CD8-positive, alpha-beta memory T cell (primary cell): ENCODE measurements at regions not wholly inside any gene's neighbourhood (a gene's known extent, or its start where the extent isn't known, plus 50 kb on each side); places are given as distances from the start of the nearest gene placed in this dataset.
"Not testable (repeated sequence)": the region's sequence is repeated elsewhere in the genome, so short reads cannot be mapped to it uniquely, and the experiment has no call there.

Experiments
- CTCF ChIA-PET: fragments of 350-600 bp; sonication (Branson Sonifier 250); formaldehyde crosslinking; loops from one replicate; lab custom pipeline; 2021; ENCODE audit warnings: antibody characterized with exemption; lab: Charles Lee
- POLR2A ChIA-PET: fragments of 350-600 bp; sonication (Branson Sonifier 250); formaldehyde crosslinking; loops from one replicate; lab custom pipeline; 2021; ENCODE audit warnings: antibody characterized with exemption; lab: Charles Lee
- DNase-seq, 5 donors: peaks; one replicate each; pipeline versions ENCODE4 v3.0.0 to v3.0.0-alpha.2; 2020 to 2022; ENCODE audit warnings: mixed read lengths in 1 of 5
- H3K27ac ChIP-seq: one replicate; pipeline ENCODE4 v1.7.0; 2013; ENCODE audit warnings: low read depth, mild to moderate bottlenecking, low read length, moderate library complexity
- H3K27me3 ChIP-seq: 2 replicates; pipeline ENCODE4 v1.7.0; 2013; ENCODE audit warnings: low read length, mild to moderate bottlenecking; ENCODE audit not compliant: insufficient read depth, poor library complexity, severe bottlenecking
- H3K36me3 ChIP-seq: 2 replicates; pipeline ENCODE4 v1.7.0; 2013; ENCODE audit warnings: mild to moderate bottlenecking, low read length, moderate library complexity; ENCODE audit not compliant: insufficient read depth
- H3K4me1 ChIP-seq: 2 replicates; pipeline ENCODE4 v1.7.0; 2013; ENCODE audit warnings: mild to moderate bottlenecking, low read length, moderate library complexity; ENCODE audit not compliant: insufficient read depth
- H3K4me3 ChIP-seq: 2 replicates; pipeline ENCODE4 v1.7.0; 2013; ENCODE audit warnings: mild to moderate bottlenecking, low read length
- H3K9me3 ChIP-seq: 2 replicates; pipeline ENCODE4 v1.7.0; 2013; ENCODE audit warnings: mild to moderate bottlenecking, low read length
- H3K27ac Mint-ChIP-seq, 8 donors: one replicate each; pipeline ENCODE4 v1.8.0; 2020 to 2021; ENCODE audit warnings: mixed read lengths in 8 of 8, mild to moderate bottlenecking in 6 of 8, inconsistent platforms in 3 of 8, moderate library complexity in 3 of 8
- H3K27me3 Mint-ChIP-seq, 2 donors: one replicate each; pipeline ENCODE4 v1.8.0; 2020 to 2021; ENCODE audit warnings: mixed read lengths in 2 of 2, mild to moderate bottlenecking in 1 of 2, moderate library complexity in 1 of 2
- H3K36me3 Mint-ChIP-seq, 3 donors: one replicate each; pipeline ENCODE4 v1.8.0; 2020 to 2021; ENCODE audit warnings: mixed read lengths in 3 of 3, inconsistent platforms in 1 of 3, mild to moderate bottlenecking in 1 of 3
- H3K4me1 Mint-ChIP-seq, 3 donors: one replicate each; pipeline ENCODE4 v1.8.0; 2020 to 2021; ENCODE audit warnings: mixed read lengths in 3 of 3, inconsistent platforms in 1 of 3, mild to moderate bottlenecking in 1 of 3
- H3K4me3 Mint-ChIP-seq, 7 donors: one replicate each; pipeline ENCODE4 v1.8.0; 2020 to 2021; ENCODE audit warnings: mixed read lengths in 7 of 7, mild to moderate bottlenecking in 6 of 7, moderate library complexity in 4 of 7, inconsistent platforms in 2 of 7
- H3K9me3 Mint-ChIP-seq, 5 donors: one replicate each; pipeline ENCODE4 v1.8.0; 2020 to 2022; ENCODE audit warnings: mixed read lengths in 5 of 5, mild to moderate bottlenecking in 3 of 5, moderate library complexity in 2 of 5, inconsistent platforms in 1 of 5

DNA sequence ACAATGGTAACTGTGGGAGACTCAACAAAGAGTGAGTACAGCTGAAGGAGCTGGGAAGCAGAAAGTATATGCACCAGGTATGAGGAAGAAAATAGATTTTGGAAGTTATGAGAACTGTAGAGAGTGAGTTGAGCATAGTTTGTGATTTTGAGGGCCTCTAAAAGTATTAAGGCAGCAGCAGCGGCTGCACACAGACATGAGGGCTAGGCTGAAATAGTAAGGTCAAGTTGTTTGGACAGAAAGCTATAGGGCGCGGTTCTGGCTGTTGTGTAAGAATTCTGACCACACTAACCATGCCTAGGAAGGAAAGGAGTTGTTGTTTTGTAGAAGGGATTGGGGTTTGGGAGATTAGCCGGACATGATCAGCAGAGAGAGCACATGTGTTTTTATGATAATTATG is 154.1 kb upstream of the SNX2 start:
- DNase-seq, CTCF ChIA-PET, H3K36me3 ChIP-seq, H3K9me3 Mint-ChIP-seq, H3K27me3 ChIP-seq, POLR2A ChIA-PET, H3K27ac Mint-ChIP-seq, H3K36me3 Mint-ChIP-seq, H3K4me1 ChIP-seq, H3K27ac ChIP-seq, H3K27me3 Mint-ChIP-seq, H3K4me3 ChIP-seq, H3K4me3 Mint-ChIP-seq, H3K4me1 Mint-ChIP-seq, H3K9me3 ChIP-seq: not testable (repeated sequence)

DNA sequence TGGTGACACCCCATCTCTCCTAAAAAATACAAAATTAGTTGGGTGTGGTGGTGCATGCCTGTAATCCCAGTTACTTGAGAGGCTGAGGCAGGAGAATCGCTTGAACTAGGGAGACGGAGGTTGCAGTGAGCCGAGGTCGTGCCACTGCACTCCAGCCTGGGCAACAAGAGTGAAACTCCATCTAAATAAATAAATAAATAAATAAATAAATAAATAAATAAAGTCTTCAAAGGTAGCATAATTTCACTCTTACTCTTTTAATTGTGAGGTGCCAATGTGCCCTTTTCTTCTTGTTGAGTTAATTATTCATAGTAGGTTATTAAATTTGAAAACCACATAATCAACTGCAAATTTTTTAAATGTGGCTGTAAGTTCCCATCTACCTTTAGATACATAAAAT is 146.2 kb upstream of the SNX2 start:
- H3K9me3 Mint-ChIP-seq, H3K27me3 ChIP-seq, H3K36me3 ChIP-seq, H3K4me3 Mint-ChIP-seq, H3K27me3 Mint-ChIP-seq, H3K27ac Mint-ChIP-seq, H3K27ac ChIP-seq, H3K36me3 Mint-ChIP-seq, H3K9me3 ChIP-seq, DNase-seq, H3K4me1 ChIP-seq, POLR2A ChIA-PET, CTCF ChIA-PET, H3K4me3 ChIP-seq, H3K4me1 Mint-ChIP-seq: not testable (repeated sequence)

DNA sequence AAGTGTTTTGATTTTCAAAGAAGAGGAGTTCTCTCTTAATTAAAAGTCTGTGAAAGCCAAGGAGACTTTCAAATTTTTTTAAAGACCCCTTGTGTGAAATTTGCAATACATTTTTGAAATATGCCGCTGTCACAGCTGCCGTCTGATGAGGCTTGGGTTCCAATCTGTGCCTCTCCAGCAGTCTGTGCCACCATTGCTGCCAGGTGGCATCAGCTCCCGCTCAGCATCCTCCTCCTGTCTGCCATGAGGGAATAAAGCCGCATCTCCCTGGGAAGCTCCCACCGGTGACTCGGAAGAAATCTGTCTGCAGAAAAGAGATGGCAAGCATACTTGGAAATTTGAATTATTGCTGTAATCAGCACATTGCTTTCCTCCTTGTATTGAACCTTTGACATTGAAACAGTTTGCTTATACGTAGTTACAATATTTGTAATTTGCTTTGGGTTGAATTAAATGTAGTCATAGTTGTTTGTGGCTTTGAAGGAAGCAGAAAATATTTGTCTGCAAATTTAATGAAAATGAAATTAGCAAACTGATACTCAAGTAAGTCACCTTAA is 145.7 kb upstream of the SNX2 start:
- H3K36me3 ChIP-seq = no peaks in the 10 kb centered on the region
- no peak overlapping the region for H3K4me3 Mint-ChIP-seq
- H3K4me1 Mint-ChIP-seq = no peaks in the 10 kb centered on the region
- H3K27me3 Mint-ChIP-seq = peaks cover 0 to 5% of the 10 kb centered on the region in 2 donors
- H3K27ac Mint-ChIP-seq = no peak overlapping the region
- no peaks in the 10 kb centered on the region for H3K27me3 ChIP-seq
- ChIA-PET POLR2A (no interaction called here), CTCF (no interaction called here)
- peaks cover 0 to 8% (median 0%) of the 10 kb centered on the region in 5 donors for H3K9me3 Mint-ChIP-seq
- H3K36me3 Mint-ChIP-seq = no peaks in the 10 kb centered on the region
- H3K9me3 ChIP-seq = no peaks in the 10 kb centered on the region
- no peak overlapping the region for H3K4me3 ChIP-seq
- no peak overlapping the region for H3K27ac ChIP-seq
- no peaks in the 10 kb centered on the region for H3K4me1 ChIP-seq
- no peak for DNase-seq

DNA sequence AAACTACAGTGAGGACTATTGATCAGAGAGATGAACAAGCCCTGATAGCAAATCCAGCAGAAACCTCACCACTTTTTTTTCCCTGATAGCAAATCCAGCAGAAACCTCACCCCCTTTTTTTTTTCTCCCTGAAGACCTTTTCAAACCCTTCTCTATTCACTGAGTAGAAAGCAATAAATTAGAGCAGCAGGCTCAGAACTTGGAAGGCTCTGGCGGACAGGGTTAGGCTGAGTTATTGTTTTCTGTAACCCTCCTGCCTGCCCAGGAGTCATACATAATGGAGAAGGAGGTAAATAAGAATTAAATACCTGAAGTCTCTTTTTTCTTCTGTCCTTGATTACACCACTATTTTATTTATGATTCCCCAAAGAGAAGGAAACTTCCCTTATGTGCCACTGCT is 136.3 kb upstream of the SNX2 start:
- CTCF ChIA-PET = no interaction called here
- no peaks in the 10 kb centered on the region for H3K4me1 Mint-ChIP-seq
- H3K36me3 Mint-ChIP-seq = no peaks in the 10 kb centered on the region
- H3K36me3 ChIP-seq = no peaks in the 10 kb centered on the region
- DNase-seq = no peak
- no peaks in the 10 kb centered on the region for H3K4me1 ChIP-seq
- POLR2A ChIA-PET = no interaction called here
- H3K9me3 ChIP-seq = no peaks in the 10 kb centered on the region
- H3K27me3 ChIP-seq = no peaks in the 10 kb centered on the region
- H3K27me3 Mint-ChIP-seq = peaks cover 4 to 13% of the 10 kb centered on the region in 2 donors
- no peak overlapping the region for H3K27ac Mint-ChIP-seq
- no peak overlapping the region for H3K4me3 ChIP-seq
- no peak overlapping the region for H3K4me3 Mint-ChIP-seq
- no peak overlapping the region for H3K27ac ChIP-seq
- H3K9me3 Mint-ChIP-seq = peaks cover 0 to 3% (median 2%) of the 10 kb centered on the region in 5 donors

DNA sequence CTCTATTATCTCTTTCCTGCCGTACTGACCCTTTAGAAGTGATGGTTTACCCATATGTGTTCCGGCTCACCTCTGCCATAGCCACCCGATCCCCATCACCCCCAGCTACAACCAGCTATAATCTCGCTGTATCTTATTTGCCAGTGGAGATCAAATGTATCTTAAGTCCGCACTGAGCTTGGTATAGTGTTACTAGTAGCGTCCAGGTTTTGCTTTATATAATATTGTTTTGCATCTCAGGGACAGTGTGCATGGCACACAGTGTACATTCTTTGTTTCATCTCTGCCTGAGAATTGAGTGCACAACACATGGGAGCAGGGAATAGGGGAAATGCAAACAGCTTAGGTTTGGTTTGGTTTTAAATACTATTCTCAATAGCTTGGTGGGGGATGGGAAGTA is 135.8 kb upstream of the SNX2 start:
- Mint-ChIP-seq H3K4me3 (no peak overlapping the region), H3K27ac (no peak overlapping the region), H3K4me1 (no peaks in the 10 kb centered on the region), H3K36me3 (no peaks in the 10 kb centered on the region), H3K9me3 (peaks cover 0 to 3% (median 2%) of the 10 kb centered on the region in 5 donors), H3K27me3 (peaks cover 4 to 14% of the 10 kb centered on the region in 2 donors)
- Histone ChIP-seq H3K27me3 (no peaks in the 10 kb centered on the region), H3K36me3 (no peaks in the 10 kb centered on the region), H3K4me1 (no peaks in the 10 kb centered on the region), H3K27ac (no peak overlapping the region), H3K4me3 (no peak overlapping the region), H3K9me3 (no peaks in the 10 kb centered on the region)
- CTCF ChIA-PET = no interaction called here
- DNase-seq = no peak
- POLR2A ChIA-PET = no interaction called here

DNA sequence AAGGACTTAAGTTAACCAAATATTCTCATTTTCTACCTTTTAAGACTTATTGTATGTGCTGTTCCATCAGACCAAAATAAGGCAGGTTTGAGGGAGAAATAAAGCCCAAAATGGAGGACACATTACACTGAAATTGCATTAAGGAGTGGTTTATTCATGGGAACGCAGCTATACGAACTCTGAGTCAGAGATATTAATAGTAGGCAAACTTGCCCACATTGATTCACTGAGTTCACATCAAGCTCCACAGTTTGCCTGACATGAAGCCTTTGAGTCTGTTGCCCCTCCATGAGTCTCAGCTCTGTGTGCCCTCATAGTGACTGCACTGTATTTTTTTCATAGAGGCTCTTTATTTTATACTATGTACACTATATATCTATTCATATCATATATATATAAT is 135.0 kb upstream of the SNX2 start:
- Mint-ChIP-seq H3K27me3 (peaks cover 4 to 16% of the 10 kb centered on the region in 2 donors), H3K4me3 (no peak overlapping the region), H3K36me3 (no peaks in the 10 kb centered on the region), H3K9me3 (peaks cover 0 to 3% (median 2%) of the 10 kb centered on the region in 5 donors), H3K27ac (no peak overlapping the region), H3K4me1 (no peaks in the 10 kb centered on the region)
- Histone ChIP-seq H3K9me3 (no peaks in the 10 kb centered on the region), H3K4me1 (no peaks in the 10 kb centered on the region), H3K36me3 (no peaks in the 10 kb centered on the region), H3K27me3 (no peaks in the 10 kb centered on the region), H3K4me3 (no peak overlapping the region), H3K27ac (no peak overlapping the region)
- ChIA-PET CTCF (no interaction called here), POLR2A (no interaction called here)
- no peak for DNase-seq

DNA sequence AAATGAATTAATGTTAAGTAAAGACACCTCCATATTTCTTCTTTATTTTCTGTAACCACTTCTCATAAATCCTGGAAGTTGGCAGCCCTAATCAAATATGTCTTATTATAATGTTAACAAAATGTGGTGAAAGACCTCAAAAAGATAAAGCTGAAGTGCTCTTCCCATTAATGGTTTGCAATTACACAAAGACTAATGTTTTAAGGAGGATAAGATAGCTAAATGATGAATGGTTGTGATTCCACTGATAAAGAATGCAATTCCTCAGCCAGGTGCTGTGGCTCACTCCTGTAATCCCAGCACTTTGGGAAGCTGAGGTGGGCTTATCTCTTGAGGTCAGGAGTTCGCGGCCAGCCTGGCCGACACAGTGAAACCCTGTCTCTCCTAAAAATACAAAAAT is 125.8 kb upstream of the SNX2 start:
- H3K36me3 Mint-ChIP-seq = no peaks in the 10 kb centered on the region
- H3K36me3 ChIP-seq = no peaks in the 10 kb centered on the region
- H3K27ac ChIP-seq = no peak overlapping the region
- H3K27me3 Mint-ChIP-seq = peaks cover 4 to 8% of the 10 kb centered on the region in 2 donors
- DNase-seq = no peak
- no peaks in the 10 kb centered on the region for H3K4me1 Mint-ChIP-seq
- ChIA-PET POLR2A (no interaction called here), CTCF (no interaction called here)
- H3K4me3 Mint-ChIP-seq = no peak overlapping the region
- H3K27me3 ChIP-seq = no peaks in the 10 kb centered on the region
- H3K4me1 ChIP-seq = no peaks in the 10 kb centered on the region
- no peaks in the 10 kb centered on the region for H3K9me3 ChIP-seq
- H3K9me3 Mint-ChIP-seq = peaks cover 0 to 4% (median 0%) of the 10 kb centered on the region in 5 donors
- no peak overlapping the region for H3K27ac Mint-ChIP-seq
- no peak overlapping the region for H3K4me3 ChIP-seq

DNA sequence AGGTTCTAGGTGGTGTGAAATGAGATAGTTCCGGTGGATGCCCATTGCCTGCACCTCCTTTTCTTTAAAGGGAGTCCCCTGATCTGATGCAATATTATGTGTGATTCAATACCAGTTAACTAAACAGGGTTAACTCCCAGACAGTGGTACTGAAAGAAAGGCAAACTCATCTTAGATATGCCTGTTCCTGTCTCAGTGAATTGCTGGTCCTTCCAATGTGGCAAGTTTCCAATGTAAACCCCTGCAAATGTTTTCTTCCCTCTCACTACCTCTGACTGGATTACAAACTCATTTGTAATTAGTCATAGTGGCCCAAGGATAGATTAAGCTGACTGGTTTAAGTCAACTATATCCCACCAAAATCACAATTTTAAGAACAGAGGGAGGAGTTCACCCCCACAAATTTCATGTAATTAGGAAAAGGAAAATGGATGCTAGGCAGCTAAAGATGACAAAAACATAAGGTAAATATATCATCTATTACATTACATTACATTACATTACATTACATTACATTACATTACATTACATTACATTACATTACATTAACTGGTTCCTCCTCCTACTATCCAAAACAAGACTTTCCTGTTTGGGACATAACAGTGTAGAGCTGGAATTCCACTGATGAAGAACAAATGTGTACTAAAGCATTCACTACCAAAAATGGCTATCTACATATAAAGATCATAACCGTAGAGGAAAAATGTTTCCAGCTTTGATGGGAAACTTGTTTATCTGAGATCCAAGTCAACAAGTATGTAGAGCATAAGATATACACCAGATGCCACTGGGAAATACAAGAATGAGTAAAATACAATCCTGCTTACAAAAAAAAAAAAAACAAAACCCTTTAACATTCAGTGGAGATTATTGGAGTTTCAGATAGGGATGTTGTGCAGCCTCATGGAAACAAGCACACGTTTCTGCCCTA is 121.5 kb upstream of the SNX2 start:
- Mint-ChIP-seq H3K36me3 (no peaks in the 10 kb centered on the region), H3K9me3 (peaks cover 0 to 4% (median 0%) of the 10 kb centered on the region in 5 donors)

More for the DNA sequence above, 121.5 kb upstream of the SNX2 start:
- Histone ChIP-seq H3K9me3 (no peaks in the 10 kb centered on the region), H3K27me3 (no peaks in the 10 kb centered on the region), H3K36me3 (no peaks in the 10 kb centered on the region), H3K4me1 (no peaks in the 10 kb centered on the region), H3K27ac (no peak overlapping the region), H3K4me3 (no peak overlapping the region)
- DNase-seq = no peak
- CTCF ChIA-PET = no interaction called here
- no peak overlapping the region for H3K27ac Mint-ChIP-seq
- H3K4me1 Mint-ChIP-seq = no peaks in the 10 kb centered on the region
- no peak overlapping the region for H3K4me3 Mint-ChIP-seq
- peaks cover 4 to 10% of the 10 kb centered on the region in 2 donors for H3K27me3 Mint-ChIP-seq
- POLR2A ChIA-PET = no interaction called here
